ENCODE measurements at regions not wholly inside any gene's neighbourhood (a gene's known extent, or its start where the extent isn't known, plus 50 kb on each side); places are given as distances from the start of the nearest gene placed in this dataset.

- H3K36me3 ChIP-seq = no peaks in the 10 kb centered on the region
- no peaks in the 10 kb centered on the region; the same call in 1 of the 2 replicates for H3K27me3 ChIP-seq
- H3K4me3 ChIP-seq (ENCODE audit: low read depth, low read length) = no peak overlapping the region
- TF ChIP-seq CTCF (IDR thresholded peaks at IDR 0.05; ENCODE audit: low read depth, low read length) = no peak
- no peaks in the 10 kb centered on the region for H3K9me3 ChIP-seq
- H3K4me1 ChIP-seq = no peaks in the 10 kb centered on the region
- no peak for DNase-seq
Measured at GRCh38 chr6:90448836-90449235, 138.0 kb downstream of the MAP3K7 start.

GRCh38 chr6:90446164-90446563 is 140.7 kb downstream of the MAP3K7 start:
- Histone ChIP-seq H3K4me3 (ENCODE audit: low read depth, low read length) (no peak overlapping the region), H3K9me3 (no peaks in the 10 kb centered on the region), H3K36me3 (no peaks in the 10 kb centered on the region), H3K27me3 (no peaks in the 10 kb centered on the region; the same call in 1 of the 2 replicates), H3K4me1 (no peaks in the 10 kb centered on the region)
- no peak for DNase-seq
- no peak for TF ChIP-seq CTCF (IDR thresholded peaks at IDR 0.05; ENCODE audit: low read depth, low read length)

GRCh38 chr6:90445533-90446108 is 141.3 kb downstream of the MAP3K7 start:
- DNase-seq = no peak
- Histone ChIP-seq H3K9me3 (no peaks in the 10 kb centered on the region), H3K36me3 (no peaks in the 10 kb centered on the region), H3K4me1 (no peaks in the 10 kb centered on the region), H3K27me3 (no peaks in the 10 kb centered on the region; the same call in 1 of the 2 replicates), H3K4me3 (ENCODE audit: low read depth, low read length) (no peak overlapping the region)
- no peak for TF ChIP-seq CTCF (IDR thresholded peaks at IDR 0.05; ENCODE audit: low read depth, low read length)

GRCh38 chr6:90444160-90444714 is 142.6 kb downstream of the MAP3K7 start:
- TF ChIP-seq CTCF (IDR thresholded peaks at IDR 0.05; ENCODE audit: low read depth, low read length) = no peak
- Histone ChIP-seq H3K4me3 (ENCODE audit: low read depth, low read length) (no peak overlapping the region), H3K27me3 (no peaks in the 10 kb centered on the region; the same call in 1 of the 2 replicates), H3K36me3 (no peaks in the 10 kb centered on the region), H3K9me3 (no peaks in the 10 kb centered on the region), H3K4me1 (no peaks in the 10 kb centered on the region)
- no peak for DNase-seq

GRCh38 chr6:90442366-90442765 is 144.5 kb downstream of the MAP3K7 start:
- Histone ChIP-seq H3K4me1 (no peaks in the 10 kb centered on the region), H3K9me3 (no peaks in the 10 kb centered on the region), H3K36me3 (no peaks in the 10 kb centered on the region), H3K27me3 (no peaks in the 10 kb centered on the region; the same call in none of the 2 replicates), H3K4me3 (ENCODE audit: low read depth, low read length) (no peak overlapping the region)
- no peak for TF ChIP-seq CTCF (IDR thresholded peaks at IDR 0.05; ENCODE audit: low read depth, low read length)
- DNase-seq = no peak

- H3K27me3 ChIP-seq = no peaks in the 10 kb centered on the region; the same call in none of the 2 replicates
- TF ChIP-seq CTCF (IDR thresholded peaks at IDR 0.05; ENCODE audit: low read depth, low read length) = no peak
- H3K4me1 ChIP-seq = no peaks in the 10 kb centered on the region
- no peak for DNase-seq
- no peaks in the 10 kb centered on the region for H3K36me3 ChIP-seq
- no peaks in the 10 kb centered on the region for H3K9me3 ChIP-seq
- H3K4me3 ChIP-seq (ENCODE audit: low read depth, low read length) = no peak overlapping the region
Measured at GRCh38 chr6:90440586-90441283, 144.1 kb upstream of the BACH2 start.
